Stimulated activated CD8-positive, alpha-beta memory T cell treated with anti-CD3 and anti-CD28 coated beads, Interleukin-2, amount 100 ng/mL, for 48 hours (primary cell): ENCODE measurements at regions not wholly inside any gene's neighbourhood (a gene's known extent, or its start where the extent isn't known, plus 50 kb on each side); places are given as distances from the start of the nearest gene placed in this dataset.
A peak's percentile ranks its signal among the peaks of the same experiment; 100 is the strongest.

ENCODE experiments used
- DNase-seq, 2 donors: peaks; one replicate each; pipeline ENCODE4 v3.0.0-alpha.2; 2020; ENCODE audit warnings: low read depth in 2 of 2

DNA sequence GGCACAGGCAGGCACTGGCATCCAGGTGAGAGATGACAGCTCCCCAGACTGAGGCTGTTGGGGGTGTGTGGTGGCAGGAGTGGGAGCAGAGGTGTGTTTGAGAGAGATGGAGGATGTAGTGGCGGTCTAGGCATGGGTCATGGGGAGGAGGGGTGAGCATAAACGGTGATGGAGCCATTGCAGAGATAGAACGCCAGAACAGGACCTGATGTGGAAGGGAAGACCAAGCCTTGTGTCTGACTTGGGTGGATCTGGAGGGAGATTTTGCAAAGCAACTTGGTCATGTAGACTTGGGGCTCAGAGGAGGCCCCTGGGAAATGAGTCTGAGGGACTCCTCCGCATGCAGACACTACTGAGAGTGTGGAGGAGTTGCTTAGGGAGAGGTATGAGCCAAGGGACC is 50.0 kb upstream of the CLDN5 start:
- DNase-seq: no peak

GRCh38 chr22:19576460-19577421 is 52.5 kb upstream of the CLDN5 start:
- peak; percentile 60 for DNase-seq

DNA sequence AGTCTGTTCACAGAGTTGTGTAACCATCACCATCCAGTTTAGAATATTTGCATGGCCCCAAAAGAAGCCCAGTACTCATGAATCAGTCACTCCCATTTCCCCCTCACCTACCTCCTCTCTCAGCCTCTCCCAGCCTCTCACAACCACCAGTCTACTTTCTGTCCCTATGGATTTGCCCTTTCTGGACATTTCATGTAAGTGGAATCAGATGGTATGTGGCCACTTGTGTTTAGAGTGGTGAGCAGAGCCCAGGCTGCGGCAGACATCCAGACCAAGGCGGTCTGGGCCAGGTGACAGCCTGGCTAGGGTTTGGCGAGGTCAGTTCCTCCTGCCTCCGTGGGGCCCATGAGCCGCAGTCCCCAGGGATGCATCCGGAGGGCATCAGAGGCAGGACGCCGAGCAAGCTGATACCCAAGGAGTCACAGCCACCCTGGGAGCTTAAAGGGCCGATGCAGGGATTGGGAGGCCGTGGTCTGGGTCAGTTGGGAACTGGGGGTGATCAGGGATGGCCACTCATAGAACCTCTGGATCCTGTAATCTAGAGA is 53.3 kb upstream of the CLDN5 start:
- DNase-seq: no peak

GRCh38 chr22:19578180-19579004 is 54.2 kb upstream of the CLDN5 start:
- DNase-seq: no peak

DNA sequence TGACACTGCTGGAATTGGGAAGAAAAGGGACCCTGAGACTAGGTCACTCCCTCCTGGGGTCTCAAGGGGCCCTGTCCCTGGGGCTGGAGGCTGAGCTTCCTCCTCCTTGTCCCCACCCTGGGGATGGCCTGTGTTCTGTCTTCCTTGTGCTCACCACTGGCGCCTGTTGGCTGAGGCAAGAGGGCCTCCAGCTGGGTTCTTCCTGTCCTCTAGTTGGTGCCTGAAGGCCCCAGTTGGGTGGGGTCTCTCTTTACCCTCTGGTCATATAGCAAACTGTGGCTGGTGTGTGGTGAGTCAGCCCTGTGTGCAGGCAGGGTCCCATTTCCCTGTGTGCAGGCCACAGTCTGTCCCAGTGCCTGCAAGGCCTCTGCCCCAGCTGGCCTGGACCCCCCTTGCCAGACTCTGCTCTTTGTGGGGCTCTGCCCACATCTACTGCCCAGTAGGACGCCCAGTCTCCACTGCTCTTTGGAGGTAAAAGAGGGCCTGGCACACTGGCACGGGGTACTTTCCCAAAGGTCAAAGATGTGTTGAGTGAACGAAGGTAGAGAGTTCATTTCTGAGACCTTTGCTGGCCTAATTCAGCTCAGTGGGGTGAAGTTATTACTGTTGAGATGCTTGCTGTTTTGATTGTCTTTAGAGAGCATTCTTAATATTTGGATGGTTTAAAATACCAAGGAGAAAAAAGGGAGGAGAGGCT is 55.1 kb upstream of the CLDN5 start:
- DNase-seq: no peak

- peak; percentile 23 to 32 for DNase-seq
These were observed 55.7 kb upstream of the CLDN5 start for GRCh38 chr22:19579880-19580279.

- DNase-seq: no peak
These were observed 56.2 kb upstream of the CLDN5 start for GRCh38 chr22:19580291-19580890.

DNA sequence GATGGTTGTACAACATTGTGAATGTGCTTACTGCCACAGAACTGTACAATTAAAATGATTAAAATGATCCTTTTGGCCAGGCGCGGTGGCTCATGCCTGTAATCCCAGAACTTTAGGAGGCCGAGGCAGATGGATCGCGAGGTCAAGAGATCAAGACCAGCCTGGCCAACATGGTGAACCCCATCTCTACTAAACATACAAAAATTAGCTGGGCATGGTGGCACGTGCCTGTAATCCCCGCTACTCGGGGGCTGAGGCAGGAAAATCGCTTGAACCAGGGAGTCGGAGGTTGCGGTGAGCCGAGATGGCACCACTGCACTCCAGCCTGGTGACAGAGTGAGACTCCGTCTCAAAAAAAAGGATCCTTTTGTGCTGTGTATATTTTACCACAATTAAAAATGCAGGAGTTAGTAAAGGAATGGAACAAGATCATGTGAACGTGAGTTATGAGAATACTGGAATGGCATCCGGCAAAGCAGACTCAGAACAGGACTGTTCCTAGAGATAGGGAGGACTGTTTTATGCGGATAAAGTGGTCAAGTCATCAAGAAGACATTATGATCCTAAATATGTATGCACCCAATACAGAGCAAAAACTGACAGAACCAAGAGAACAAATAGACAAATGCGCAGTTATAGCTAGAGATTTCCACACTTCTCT is 58.0 kb upstream of the CLDN5 start:
- DNase-seq: no peak

DNA sequence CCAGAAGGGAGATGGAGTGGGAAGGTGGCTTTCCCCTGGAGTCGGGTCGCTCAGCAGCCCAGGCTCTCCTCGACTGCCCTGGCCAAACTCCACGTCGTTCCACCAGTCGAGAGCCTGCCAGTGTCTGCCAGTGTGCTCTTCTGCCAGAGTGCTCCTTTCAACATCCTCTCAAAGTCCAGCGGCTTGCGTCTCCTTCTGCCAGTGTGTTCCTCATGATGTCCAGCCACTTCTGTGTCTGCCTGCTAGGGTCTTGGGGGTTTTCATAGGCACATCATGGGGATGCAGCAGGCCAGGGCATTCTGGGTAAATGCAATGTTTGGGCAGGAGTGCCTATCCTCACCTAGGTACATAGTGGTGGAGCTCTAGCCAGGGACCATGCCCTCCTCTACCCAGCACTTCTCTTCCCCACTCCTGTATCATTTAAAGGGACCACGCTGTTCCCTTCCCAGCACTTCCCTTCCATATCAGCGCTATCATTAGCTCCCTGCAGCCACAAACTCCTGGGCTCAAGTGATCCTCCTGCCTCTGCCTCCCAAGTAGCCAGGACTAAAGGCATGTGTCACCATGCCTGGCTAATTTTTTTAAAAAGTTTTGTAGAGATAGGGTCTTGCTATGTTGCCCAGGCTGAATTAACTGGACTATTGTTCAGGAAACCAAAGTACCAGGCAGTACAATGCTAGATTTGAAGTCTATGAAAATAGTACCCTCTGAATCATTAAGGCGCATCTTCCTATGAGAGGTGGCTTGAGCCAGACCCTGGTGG is 62.9 kb upstream of the CLDN5 start:
- DNase-seq: no peak

DNA sequence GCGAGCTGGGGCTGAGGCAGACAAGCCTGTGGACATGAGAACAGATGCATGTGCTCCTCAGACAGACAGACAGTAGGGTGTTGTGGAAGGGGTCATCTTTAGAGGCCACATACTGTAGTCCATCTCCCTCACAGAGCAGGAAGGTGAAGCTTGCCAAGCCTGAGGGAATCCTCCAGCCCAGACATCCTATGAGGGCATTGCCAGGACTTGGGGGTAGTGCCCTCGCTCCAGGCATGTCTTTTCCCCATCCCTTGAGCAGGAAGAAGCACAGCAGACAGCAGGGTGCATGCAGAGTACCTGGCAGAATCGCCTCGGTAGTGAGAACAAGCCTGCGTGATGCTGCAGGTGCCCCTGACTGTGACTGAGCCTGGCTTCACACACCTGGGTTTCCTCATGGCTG is 66.5 kb upstream of the CLDN5 start:
- DNase-seq: no peak

GRCh38 chr22:19591568-19591967 is 67.4 kb upstream of the CLDN5 start:
- no peak for DNase-seq

DNA sequence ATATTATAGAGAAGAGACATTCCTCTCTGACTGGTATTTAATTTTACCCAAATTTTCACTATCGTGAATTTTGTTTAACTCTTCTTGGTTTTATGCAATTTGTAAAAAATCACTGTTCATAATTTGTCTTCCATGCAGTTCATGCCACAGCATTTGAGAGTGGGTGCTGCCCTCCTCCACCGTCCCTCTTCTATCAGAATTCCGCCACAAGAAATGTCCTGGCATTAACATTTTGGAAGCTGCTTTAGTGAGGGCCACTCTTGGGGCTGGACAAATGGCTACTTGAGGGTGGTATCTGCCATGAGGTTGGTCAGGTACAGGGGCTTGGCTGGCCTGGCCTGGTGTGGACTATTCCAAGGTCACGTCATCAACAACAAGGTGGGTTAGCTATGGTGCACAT is 68.3 kb upstream of the CLDN5 start:
- DNase-seq: no peak

DNA sequence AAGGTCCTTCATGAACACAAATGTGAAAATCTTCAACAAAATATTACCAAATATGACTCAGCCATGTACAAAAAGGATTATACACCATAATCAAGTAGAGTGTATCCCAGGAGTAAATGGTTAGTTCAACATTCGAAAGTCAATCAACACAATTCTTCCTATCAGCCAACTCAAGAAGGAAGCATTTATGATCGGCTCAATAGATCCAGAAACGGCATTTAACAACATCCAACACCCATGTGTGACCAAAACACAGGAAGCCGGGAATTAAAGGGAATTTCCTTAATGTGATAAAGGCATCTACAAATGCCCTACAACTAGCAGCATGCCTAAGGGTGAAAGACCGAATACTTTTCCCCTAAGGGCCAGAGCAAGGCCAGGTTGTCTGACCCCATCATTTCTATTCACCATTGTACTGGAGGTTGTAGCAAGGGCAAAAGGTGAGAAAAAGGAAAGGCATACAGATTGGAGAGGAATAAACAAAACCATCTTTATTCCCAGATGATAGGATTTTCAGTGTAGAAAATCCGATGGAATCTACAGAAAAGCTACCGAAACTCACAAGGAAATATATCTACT is 69.9 kb upstream of the CLDN5 start:
- no peak for DNase-seq

DNA sequence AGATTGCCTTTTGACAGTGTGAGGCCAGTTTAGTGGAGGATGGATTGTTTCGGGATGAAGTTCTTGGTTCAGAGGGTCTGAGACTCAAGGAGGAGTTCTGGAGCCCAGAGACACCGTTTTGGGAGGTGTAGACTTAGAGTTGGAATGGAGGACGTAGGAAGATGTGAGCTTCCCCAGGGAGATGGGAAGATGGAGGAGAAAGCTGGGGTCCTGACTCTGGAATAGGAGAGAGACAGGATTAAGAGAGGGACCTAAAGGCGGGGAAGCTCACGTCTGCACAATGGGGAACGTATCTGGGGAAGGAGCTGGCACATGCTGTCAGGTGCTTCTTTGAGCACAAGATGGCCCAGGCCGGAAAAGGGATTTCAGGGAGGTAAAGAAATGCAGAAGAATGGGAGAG is 71.3 kb upstream of the CLDN5 start:
- no peak for DNase-seq

GRCh38 chr22:19596680-19597398 is 72.6 kb upstream of the CLDN5 start:
- no peak for DNase-seq

DNA sequence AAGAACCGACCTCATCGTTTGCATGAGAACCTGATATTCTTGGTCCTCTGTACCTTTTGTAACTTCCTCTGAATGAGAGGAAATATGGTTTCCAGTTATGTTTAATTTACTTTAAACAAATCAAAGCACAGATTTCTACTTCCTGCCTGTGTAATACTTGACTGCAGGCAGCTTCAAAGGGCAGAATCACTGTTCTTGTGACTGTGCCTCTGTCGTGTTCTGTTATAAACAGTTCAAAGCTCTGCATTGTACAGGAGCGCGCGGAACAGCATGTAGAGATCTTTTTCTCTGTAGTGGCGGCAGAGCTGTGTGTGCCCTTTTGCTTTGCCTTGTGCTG is 73.2 kb upstream of the CLDN5 start:
- DNase-seq: no peak

GRCh38 chr22:19598054-19598855 is 74.0 kb upstream of the CLDN5 start:
- DNase-seq: no peak

GRCh38 chr22:19599004-19599403 is 74.8 kb upstream of the CLDN5 start:
- no peak for DNase-seq
